GM23338 (cell line): ENCODE measurements at regions not wholly inside any gene's neighbourhood (a gene's known extent, or its start where the extent isn't known, plus 50 kb on each side); places are given as distances from the start of the nearest gene placed in this dataset.

ENCODE experiments used
- EZH2 ChIP-seq: fragments of 200-600 bp; sonication (generic); IDR thresholded peaks from one replicate; pipeline ENCODE4 v1.8.0; 2017; ENCODE audit warnings: antibody characterized with exemption, mild to moderate bottlenecking, low read depth; ENCODE audit not compliant: unreplicated experiment
- POLR2AphosphoS5 ChIP-seq: IDR thresholded peaks from 2 replicates; pipeline ENCODE4 v1.6.1; 2016; ENCODE audit warnings: antibody characterized with exemption, low read depth

DNA sequence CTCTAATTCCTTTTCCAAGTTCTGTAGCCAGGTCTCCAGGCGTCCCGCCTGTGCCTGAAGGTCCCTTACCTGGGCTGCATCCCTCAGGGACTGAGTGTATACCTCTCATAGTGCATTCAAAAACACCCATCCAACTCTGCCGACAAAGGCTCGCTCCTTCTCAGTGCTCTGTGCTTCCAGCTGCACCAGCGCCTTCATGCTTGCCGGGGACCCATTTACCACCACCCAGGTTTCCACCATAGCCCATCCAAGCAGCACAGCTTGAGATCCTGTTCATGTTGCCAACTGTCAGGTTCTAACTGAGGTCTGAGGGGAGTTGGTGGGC lies 794.5 kb downstream of the EFNA5 start:
- TF ChIP-seq EZH2 (no peak), POLR2AphosphoS5 (no peak)
